CD4-positive, alpha-beta T cell treated with Interleukin-6 for 4 hours (primary cell): ENCODE measurements at regions not wholly inside any gene's neighbourhood (a gene's known extent, or its start where the extent isn't known, plus 50 kb on each side); places are given as distances from the start of the nearest gene placed in this dataset.

Source experiments
- DNase-seq: peaks from one replicate; pipeline ENCODE4 v3.0.0-alpha.2; 2020; ENCODE audit warnings: mixed read lengths

- no peak for DNase-seq
These were observed 96.8 kb upstream of the TMEM132C start for GRCh38 chr12:128170181-128170580.

GRCh38 chr12:128178565-128178964, 88.4 kb upstream of the TMEM132C start:
- DNase-seq, result no peak

GRCh38 chr12:128178966-128179365, 88.0 kb upstream of the TMEM132C start:
- DNase-seq, result no peak

GRCh38 chr12:128180166-128180565, 86.8 kb upstream of the TMEM132C start:
- DNase-seq, result no peak

GRCh38 chr12:128190052-128190451, 76.9 kb upstream of the TMEM132C start:
- DNase-seq, result no peak

GRCh38 chr12:128190614-128191013, 76.4 kb upstream of the TMEM132C start:
- no peak for DNase-seq

- no peak for DNase-seq
These were observed 75.6 kb upstream of the TMEM132C start for GRCh38 chr12:128191380-128191779.

GRCh38 chr12:128204711-128205110, 62.3 kb upstream of the TMEM132C start:
- no peak for DNase-seq

GRCh38 chr12:128205145-128205544, 61.8 kb upstream of the TMEM132C start:
- DNase-seq, result no peak

GRCh38 chr12:128205758-128206157, 61.2 kb upstream of the TMEM132C start:
- DNase-seq, result no peak
